Testis (tissue), 2 donors: ENCODE measurements at regions not wholly inside any gene's neighbourhood (a gene's known extent, or its start where the extent isn't known, plus 50 kb on each side); places are given as distances from the start of the nearest gene placed in this dataset.

Experiments
- CTCF ChIP-seq, 3 experiments: fragments of 450-650 bp in 2 of 3; fragments of 200-600 bp in 1 of 3; sonication (generic) in 1 of 3; IDR thresholded peaks; one replicate each; pipeline ENCODE4 v1.5.1; 2016 to 2019; ENCODE audit warnings: antibody characterized with exemption in 3 of 3, mild to moderate bottlenecking in 2 of 3, moderate library complexity in 1 of 3
- POLR2A ChIP-seq: fragments of 450-650 bp; IDR thresholded peaks from one replicate; pipeline ENCODE4 v1.6.1; 2017; ENCODE audit warnings: antibody characterized with exemption, mild to moderate bottlenecking, moderate library complexity

GRCh38 chr10:64182671-64183070 lies 661.5 kb downstream of the REEP3 start:
- no peak for TF ChIP-seq CTCF (IDR thresholded peaks at IDR 0.05)
- TF ChIP-seq POLR2A = no peak
